ENCODE measurements at regions not wholly inside any gene's neighbourhood (a gene's known extent, or its start where the extent isn't known, plus 50 kb on each side); places are given as distances from the start of the nearest gene placed in this dataset.

DNA sequence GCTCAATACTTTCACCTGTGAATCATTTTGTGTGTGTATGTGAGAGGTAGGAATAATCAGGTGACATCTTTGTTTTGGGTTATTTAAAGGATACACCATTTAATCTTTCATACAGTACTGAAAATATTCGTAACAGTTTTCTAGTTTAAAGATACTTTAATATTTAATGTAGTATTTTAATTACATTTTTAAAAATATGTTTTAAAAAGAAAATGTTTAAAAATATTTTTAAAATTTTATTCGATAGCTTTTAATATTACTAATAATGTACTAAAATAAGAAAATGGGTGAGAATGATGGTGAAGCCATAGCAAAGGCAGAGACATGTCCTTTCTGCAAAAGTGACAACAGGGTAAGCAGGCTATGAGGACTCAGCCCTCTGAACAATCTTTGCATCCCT lies 56.3 kb upstream of the MEF2C start:
- no peak for DNase-seq (ENCODE audit: low spot score in 2 of 2)
- Histone ChIP-seq H3K4me3 (no peak overlapping the region), H3K27ac (no peak overlapping the region), H3K36me3 (no peaks in the 10 kb centered on the region), H3K27me3 (no peaks in the 10 kb centered on the region), H3K9me3 (no peaks in the 10 kb centered on the region), H3K4me1 (no peaks in the 10 kb centered on the region)
- WGBS, result 97% methylated on average over 2 of the region's 2 CpGs
- TF ChIP-seq POLR2AphosphoS5 (IDR thresholded peaks at IDR 0.05) (no peak), POLR2A (IDR thresholded peaks at IDR 0.05) (no peak)

DNA sequence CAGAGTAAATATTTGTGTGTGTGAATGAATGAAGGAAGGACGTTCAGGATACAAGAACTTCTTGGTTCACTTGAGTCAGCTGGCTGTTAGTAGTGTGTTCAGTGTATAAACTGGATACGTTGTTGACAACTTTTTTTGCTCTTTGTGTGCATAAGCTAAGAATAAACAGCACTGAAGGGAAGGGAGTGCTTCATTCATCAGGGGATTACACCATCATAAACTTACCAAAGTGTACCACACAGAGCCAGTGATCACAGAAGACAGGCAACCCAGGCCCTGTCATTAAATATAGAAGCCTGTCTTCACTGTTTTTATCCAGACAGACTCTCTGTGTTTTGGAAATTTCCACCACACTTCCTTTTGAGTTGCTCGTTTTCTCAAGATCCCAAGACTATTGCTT lies 55.5 kb upstream of the MEF2C start:
- Histone ChIP-seq H3K36me3 (no peaks in the 10 kb centered on the region), H3K9me3 (no peaks in the 10 kb centered on the region), H3K4me3 (no peak overlapping the region), H3K4me1 (no peaks in the 10 kb centered on the region), H3K27ac (no peak overlapping the region), H3K27me3 (no peaks in the 10 kb centered on the region)
- TF ChIP-seq EP300 (IDR thresholded peaks at IDR 0.05) (no peak), POLR2AphosphoS5 (IDR thresholded peaks at IDR 0.05) (no peak), POLR2A (IDR thresholded peaks at IDR 0.05) (no peak)
- TF ChIP-seq, protein P1, sequence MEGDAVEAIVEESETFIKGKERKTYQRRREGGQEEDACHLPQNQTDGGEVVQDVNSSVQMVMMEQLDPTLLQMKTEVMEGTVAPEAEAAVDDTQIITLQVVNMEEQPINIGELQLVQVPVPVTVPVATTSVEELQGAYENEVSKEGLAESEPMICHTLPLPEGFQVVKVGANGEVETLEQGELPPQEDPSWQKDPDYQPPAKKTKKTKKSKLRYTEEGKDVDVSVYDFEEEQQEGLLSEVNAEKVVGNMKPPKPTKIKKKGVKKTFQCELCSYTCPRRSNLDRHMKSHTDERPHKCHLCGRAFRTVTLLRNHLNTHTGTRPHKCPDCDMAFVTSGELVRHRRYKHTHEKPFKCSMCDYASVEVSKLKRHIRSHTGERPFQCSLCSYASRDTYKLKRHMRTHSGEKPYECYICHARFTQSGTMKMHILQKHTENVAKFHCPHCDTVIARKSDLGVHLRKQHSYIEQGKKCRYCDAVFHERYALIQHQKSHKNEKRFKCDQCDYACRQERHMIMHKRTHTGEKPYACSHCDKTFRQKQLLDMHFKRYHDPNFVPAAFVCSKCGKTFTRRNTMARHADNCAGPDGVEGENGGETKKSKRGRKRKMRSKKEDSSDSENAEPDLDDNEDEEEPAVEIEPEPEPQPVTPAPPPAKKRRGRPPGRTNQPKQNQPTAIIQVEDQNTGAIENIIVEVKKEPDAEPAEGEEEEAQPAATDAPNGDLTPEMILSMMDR (IDR thresholded peaks at IDR 0.05), result no peak
- no peak for DNase-seq (ENCODE audit: low spot score in 2 of 2)
- WGBS, result 75% methylated on average over 3 of the region's 3 CpGs

DNA sequence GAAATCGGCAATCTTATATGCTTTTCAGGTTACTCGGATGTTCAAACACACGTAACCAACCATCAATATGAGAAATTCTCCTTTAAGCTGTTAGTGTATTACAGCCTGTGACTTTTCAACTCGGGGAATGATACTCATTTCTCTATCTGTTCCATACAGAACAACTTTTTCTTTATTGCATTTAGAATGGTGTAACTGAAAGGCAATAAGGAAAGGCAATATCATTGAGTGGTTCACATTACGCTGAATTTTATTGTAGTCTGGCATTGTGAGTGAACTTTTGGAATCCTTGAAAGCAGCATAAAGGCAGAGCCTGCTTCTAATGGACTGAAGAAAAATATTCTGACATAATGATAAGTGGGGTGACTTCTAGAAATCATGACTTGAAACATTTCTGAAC lies 54.4 kb upstream of the MEF2C start:
- DNase-seq (ENCODE audit: low spot score in 2 of 2), result no peak
- TF ChIP-seq, protein P1 (IDR thresholded peaks at IDR 0.05), result no peak
- TF ChIP-seq POLR2AphosphoS5 (IDR thresholded peaks at IDR 0.05) (no peak), POLR2A (IDR thresholded peaks at IDR 0.05) (no peak), EP300 (IDR thresholded peaks at IDR 0.05) (no peak)
- H3K9me3 ChIP-seq, result no peaks in the 10 kb centered on the region
- no peaks in the 10 kb centered on the region for H3K4me1 ChIP-seq
- H3K4me3 ChIP-seq, result no peak overlapping the region
- H3K27ac ChIP-seq, result no peak overlapping the region
- H3K27me3 ChIP-seq, result no peaks in the 10 kb centered on the region
- H3K36me3 ChIP-seq, result no peaks in the 10 kb centered on the region
- 89% methylated on average over 5 of the region's 5 CpGs for WGBS

DNA sequence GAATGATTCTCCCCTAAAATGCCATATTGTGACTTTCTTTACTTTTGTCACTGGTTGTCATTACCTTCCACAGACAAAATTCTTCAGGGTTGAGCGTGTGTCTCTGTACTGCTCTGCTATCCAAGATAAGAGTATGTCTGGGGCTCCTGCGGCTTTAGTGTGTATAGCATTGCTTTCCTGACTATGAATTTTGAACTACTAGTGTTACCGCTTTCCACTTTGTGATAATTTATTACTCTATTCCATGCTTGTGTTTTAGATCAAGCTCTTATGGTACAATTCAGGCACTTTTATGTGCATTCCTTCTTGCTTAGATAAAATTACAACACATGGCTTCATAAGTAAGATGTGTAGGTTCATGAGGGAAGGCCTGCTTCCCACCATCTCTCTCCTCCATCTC lies 51.5 kb upstream of the MEF2C start:
- no peaks in the 10 kb centered on the region for H3K27me3 ChIP-seq
- TF ChIP-seq POLR2A (IDR thresholded peaks at IDR 0.05) (no peak), EP300 (IDR thresholded peaks at IDR 0.05) (no peak), POLR2AphosphoS5 (IDR thresholded peaks at IDR 0.05) (no peak)
- TF ChIP-seq, protein P1 (IDR thresholded peaks at IDR 0.05), result no peak

More for the DNA sequence above, 51.5 kb upstream of the MEF2C start:
- Histone ChIP-seq H3K27ac (no peak overlapping the region), H3K36me3 (no peaks in the 10 kb centered on the region), H3K4me3 (no peak overlapping the region), H3K9me3 (no peaks in the 10 kb centered on the region), H3K4me1 (no peaks in the 10 kb centered on the region)
- 95% methylated on average over 3 of the region's 3 CpGs for WGBS
- DNase-seq (ENCODE audit: low spot score in 2 of 2), result no peak
